SH-SY5Y (cell line): ENCODE measurements at regions not wholly inside any gene's neighbourhood (a gene's known extent, or its start where the extent isn't known, plus 50 kb on each side); places are given as distances from the start of the nearest gene placed in this dataset.

ENCODE experiments used
- GATA2 ChIP-seq: IDR thresholded peaks from 2 replicates; pipeline ENCODE4 v1.6.1; 2011; ENCODE audit warnings: mild to moderate bottlenecking, low read depth, low read length
- GATA3 ChIP-seq: IDR thresholded peaks from 2 replicates; pipeline ENCODE4 v1.6.1; 2011; ENCODE audit warnings: low read depth, mild to moderate bottlenecking, low read length, moderate library complexity

DNA sequence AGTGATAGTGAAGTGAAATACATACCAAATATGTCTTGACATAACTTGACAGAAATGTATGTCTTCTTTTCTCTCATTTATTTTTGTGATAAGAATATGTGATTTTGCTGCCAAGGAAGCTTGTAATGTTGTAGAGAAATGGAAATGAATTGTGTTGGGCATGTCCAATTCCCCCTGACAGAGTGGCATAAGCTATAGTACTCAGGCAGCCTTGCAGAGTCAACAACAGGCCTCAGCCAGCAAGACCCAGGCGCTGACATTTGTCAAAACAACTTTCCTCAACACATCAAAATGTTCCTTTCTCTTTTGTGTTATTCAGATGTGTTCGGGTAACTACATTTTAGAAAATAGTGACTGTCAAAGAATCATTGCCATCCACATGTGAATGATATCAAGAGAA lies 538.1 kb upstream of the ATP11B start:
- TF ChIP-seq GATA3 (no peak), GATA2 (no peak)

DNA sequence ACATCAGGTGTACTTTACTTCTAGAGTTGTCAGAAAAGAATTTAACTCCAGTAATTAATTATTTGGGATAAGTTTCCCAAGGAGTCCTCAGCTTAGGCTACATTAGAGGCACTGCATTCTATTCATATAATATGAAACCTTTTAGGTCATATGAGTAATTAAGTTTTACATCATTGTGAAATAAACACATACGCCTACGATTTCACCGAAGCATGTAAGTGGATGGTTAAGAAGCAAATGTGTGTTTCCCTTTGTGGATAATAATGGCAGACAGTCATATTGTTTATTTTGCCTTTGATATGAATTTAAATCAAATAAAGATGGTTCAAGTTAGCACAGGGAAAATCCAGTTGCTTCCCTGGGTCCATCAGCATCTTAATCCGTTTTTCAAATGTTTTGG lies 535.9 kb upstream of the ATP11B start:
- TF ChIP-seq GATA2 (no peak), GATA3 (no peak)

DNA sequence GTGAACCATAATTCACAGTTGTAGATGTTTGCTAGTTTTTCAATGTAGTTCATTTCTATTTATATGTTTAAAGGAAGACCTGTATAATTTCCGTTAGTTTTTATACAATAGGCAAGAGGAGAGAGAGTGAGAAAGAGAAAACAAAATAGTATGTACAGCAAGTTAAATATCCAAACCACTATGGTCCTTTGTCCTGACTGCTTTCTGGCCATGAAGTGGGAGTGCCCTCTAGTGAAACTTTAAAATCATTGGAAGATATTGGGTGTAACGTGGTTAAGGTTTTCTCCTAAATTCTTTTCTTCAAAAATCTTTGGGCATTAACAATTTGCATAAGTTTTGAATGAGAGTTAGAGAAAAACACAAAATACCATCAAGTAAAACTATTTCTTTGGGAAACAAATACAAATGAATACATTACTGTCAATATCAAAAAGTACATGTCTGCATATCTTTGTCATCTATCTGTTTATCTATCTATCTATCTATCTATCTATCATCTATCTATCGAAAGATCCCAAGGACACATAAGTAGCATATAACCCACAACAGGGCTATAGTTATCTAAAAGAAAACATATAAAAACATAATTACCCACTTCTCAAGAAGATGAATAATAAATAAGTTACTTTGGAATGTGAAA lies 534.6 kb upstream of the ATP11B start:
- TF ChIP-seq GATA2 (no peak), GATA3 (0 out of 2 replicates have a peak, but pooled peaks have one; percentile 42)

DNA sequence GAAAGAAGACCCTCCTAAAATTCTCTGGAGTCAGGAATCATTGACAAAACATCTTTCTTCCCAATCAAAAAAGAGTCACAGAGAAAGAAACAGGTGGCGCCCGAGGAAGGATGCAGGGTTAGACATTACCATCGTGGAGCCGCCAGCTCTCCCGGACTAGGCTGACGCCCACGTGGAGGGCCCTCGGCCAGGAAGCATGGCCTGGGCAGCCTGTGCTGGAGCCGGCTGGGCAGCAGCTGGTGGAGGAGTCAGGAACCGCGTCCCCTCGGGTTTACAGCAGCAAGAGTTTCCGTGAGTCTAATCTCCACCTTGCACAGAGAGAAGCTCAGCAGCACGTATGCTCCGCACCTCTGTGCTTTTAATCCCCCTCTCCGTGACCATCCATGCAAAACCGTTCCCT lies 533.7 kb upstream of the ATP11B start:
- no peak for TF ChIP-seq GATA2
- no peak for TF ChIP-seq GATA3

DNA sequence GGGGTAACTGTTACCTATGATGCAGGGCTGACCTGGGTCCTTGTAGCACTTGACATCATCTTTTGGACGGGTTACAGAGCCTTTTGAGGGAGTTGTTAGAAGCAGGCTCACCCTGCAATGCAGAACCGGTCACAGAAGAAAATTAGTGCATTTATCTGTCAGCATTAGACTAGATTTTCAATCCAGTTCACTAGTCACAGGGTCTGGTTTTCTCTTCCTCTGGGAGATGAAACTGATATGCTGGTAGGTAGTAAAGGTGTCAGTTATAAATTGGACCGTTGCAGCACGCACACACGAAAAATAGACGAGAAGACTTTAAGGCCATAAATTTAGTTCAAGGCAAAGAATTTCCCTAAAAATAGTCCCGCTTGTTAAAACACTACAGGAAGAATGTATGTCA lies 532.3 kb upstream of the ATP11B start:
- TF ChIP-seq GATA3 = no peak
- no peak for TF ChIP-seq GATA2

DNA sequence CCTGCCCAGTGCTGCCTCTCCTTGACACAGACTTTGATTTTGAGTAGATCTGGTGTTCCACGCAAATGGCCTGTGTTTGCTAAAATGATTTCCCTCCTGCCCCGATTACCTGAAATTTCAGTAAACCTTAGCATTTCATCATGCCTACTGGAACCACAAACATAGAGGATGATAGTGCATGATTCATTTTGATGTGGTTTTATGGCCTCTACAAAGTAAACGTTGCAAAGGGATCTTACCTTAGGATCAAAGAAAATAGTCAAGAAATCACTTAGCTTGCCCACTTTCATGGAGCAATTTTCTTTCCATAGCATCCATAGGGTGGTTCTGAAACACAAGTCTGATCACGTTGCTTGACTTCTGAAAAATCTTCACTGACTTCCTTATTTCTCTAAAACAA lies 524.6 kb upstream of the ATP11B start:
- TF ChIP-seq GATA3 = no peak
- TF ChIP-seq GATA2 = no peak

DNA sequence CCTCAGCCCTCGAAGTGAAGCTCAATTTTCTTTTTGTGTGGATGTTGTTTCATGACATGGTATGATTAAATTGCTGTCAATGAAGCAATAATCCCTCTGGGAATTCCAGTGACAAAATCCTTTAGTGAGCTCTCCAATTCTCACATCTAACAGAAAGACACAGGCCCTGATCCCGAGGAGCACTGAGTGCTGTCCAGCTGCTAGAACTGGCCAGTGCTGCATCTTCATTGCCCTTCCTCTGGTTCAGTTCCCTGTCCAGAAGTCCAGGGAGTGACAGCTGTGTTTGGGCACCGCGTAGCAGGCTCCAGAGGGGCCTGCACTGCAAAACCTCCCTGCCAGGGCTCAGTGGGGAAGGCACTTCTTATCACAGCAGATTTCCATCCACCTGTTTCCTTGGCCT lies 516.8 kb upstream of the ATP11B start:
- no peak for TF ChIP-seq GATA3

DNA sequence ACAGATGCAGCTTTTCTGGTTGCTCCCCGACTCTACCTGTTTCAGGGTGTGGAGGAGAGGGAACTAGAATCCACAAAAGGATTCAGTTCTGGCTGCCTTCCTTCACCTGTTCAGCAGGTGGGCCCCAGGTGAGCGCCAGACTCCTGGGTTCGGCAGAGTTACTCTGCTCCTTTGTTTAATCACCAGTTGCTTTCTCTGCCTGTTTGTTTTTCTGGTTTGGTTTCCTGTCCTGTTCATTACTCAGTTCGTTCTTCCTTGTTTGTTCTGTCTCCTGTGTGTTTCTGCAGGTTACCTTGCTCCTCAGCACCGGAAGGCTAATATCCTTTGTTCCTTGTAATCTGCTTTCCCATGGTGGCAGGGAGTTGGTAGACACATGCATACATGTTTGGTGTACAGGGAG lies 508.5 kb upstream of the ATP11B start:
- no peak for TF ChIP-seq GATA2
- TF ChIP-seq GATA3 = no peak

DNA sequence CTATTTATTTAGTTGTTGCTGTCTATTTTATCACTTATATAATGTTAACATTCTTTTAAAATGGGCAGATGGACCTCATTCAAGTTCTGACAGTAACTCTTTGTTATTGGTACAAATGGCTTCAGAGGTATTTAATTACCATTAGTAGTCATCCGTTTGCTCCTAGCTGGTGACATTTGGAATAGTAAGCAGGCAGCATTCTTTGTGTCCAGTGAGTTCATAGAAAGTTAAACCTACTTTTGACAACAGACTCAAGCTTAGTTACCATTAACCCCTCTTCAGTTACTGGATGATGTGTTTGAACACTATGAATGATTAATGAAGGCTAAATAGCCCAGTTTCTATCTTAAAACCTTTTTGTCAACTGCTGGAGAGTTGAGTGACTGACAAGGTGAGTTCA lies 500.7 kb upstream of the ATP11B start:
- TF ChIP-seq GATA3 = no peak
- no peak for TF ChIP-seq GATA2

DNA sequence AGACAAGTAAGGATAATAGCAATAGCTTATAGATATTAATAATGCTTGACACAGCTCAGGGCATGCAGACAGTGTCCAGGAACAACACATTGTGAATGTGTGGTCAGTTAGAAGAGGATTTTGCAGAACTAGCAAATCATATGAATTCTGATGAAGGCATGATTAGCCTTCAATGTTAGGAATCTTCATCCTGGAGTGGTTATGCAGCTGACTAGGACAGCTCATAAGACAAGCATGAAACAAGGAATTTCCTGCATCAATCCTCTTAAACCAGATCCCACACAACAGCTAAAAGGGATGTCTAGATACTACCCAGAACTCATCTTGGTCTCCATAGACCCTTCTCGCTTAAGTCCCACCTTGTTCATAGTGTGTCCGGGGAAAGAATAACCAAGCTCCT lies 499.0 kb upstream of the ATP11B start:
- no peak for TF ChIP-seq GATA3
- no peak for TF ChIP-seq GATA2

DNA sequence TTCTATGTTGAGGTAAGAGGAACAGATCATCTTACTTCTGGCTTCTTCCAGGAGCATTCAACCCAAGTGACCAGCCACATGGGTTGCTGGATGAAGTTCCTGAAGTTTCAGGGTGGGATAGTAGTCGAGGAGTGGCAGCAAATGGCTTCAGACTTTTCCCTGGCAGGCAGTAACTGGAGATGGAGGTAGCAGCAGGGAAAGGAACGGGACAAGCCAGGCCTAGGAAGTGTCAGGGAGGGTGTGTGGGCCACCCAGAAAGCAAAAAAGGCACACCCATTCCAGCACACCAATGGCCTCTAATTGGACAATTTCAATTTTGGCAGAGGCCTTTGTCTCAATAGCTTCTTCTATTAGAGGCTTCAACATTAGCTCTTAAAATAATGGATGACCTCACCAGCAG lies 498.6 kb upstream of the ATP11B start:
- TF ChIP-seq GATA3 (no peak), GATA2 (no peak)

DNA sequence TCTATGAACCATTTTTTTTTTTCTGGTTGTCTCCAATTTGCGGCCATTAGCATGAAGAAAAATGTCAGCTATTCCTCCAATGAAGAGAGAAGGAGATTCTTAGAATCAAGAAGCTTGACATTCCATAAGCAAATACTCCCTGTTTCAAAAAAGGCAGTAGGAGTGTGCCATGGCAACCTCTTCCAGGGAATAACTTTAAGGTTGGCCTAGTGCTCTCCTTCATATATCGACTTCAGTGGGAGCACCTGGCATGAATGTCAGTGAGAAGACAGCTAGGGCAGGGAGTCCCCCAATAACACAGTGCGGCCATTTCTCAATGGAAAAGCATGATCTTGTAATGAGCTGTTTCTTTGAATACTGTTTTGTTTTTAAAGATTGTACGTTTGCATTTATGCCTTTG lies 493.0 kb upstream of the ATP11B start:
- TF ChIP-seq GATA3 = no peak
- no peak for TF ChIP-seq GATA2

DNA sequence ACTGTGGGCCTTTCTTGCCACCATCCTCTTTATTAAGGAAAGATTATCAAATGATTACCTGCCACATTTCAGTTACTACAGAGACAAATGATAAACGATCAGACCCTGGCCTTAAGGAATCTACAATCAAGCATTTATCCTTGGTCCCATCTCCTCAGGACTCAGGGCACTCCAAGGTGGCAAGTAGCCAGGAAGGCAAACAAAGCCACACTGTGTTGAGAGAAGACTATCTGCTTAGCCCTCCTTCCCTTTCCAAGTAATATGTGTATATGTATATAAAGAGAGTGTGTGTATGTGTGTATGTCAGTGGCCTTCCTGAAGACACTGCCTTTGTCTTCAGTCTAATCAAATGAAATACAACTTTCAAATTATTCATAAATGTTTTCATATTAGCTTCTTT lies 490.1 kb upstream of the ATP11B start:
- TF ChIP-seq GATA2 (no peak), GATA3 (no peak)

DNA sequence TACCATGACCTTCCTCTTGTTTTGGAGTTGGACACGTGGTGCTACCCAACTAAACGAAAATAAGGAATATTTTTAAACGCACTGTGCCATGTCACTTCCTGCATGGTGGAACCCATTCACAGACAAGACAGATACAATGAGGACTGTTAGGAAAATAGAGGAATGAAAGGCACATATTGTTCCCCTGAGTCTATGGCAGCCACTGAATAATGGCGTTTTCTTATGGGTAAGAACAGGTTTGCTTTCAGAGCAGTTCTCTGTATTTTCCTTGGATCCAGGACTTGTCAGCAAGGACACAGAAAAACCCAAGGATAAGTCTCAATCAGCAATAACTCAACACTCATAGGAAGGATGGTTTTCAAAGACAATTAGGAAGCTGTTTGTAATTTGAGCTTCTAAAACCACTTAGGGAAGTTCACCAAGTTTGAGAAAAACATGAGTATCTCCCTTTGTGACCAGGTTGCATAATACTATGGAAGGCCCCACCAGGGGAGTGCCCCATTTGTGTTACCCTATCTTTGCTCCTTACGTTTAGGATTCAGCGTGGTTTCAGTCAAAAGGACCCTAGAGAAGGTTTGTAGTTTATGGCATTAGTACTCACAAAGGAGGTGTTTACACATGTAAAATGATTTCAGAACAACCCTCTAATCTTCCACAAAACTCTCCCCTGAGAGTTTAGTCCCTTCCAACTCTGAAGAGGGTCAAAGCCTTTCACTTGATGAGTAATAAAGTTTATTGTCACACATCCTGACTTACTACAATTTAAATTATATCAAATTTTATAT lies 487.2 kb upstream of the ATP11B start:
- TF ChIP-seq GATA3 (no peak), GATA2 (no peak)

DNA sequence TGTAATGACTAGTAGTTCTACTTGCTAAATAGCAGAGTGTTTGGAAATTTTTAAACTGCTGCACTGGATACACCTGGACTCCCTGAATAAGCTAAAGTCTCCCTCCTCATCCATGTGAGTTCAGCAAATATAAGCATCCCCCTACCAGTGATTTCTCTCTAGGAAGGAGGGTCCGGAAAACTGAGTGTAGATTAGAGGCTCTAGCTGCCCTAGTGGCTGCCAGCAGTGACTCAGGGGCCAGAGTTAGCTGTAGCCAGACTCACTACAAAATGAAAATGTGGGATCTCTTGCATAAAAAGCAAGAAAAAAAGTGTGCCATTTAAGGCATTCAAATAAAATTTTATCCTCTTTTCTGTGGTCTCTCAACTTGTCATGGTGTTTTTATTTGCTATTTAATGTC lies 485.0 kb upstream of the ATP11B start:
- TF ChIP-seq GATA2 = no peak
- TF ChIP-seq GATA3 = no peak
